ENCODE measurements at regions not wholly inside any gene's neighbourhood (a gene's known extent, or its start where the extent isn't known, plus 50 kb on each side); places are given as distances from the start of the nearest gene placed in this dataset.
"Not testable (repeated sequence)": the region's sequence is repeated elsewhere in the genome, so short reads cannot be mapped to it uniquely, and the experiment has no call there.

DNA sequence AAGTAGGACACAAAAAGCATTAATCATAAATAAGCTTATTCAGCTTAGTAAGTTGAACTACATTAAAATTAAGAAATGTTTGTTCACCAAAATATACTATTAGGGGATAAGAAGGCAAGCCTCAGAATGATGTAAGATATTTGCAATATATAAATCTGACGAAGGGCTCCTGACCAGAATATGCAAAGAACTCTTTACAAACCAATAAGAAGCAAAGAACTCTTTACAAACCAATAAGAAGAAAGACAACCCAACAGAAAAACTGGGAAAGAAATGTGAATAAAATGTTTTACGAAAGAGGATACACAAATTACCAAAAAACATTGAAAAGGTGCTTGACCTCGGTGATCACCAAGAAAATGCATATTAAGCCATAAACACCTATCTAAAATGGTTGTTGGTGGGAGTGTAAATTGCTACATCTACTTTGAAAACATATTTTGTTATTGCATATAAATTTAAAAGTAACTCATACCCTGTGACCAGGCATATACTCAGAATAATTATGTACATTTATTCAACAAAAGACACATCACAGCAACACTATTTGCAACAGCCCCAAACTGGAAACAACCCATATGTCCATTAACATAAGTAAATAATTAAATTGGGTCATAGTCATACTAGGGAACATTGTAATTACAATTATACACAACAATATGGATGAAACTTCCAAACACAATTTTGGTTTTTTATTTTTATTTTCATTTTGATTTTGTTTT, 83.3 kb upstream of the CTBP2 start:
- no peak for DNase-seq

DNA sequence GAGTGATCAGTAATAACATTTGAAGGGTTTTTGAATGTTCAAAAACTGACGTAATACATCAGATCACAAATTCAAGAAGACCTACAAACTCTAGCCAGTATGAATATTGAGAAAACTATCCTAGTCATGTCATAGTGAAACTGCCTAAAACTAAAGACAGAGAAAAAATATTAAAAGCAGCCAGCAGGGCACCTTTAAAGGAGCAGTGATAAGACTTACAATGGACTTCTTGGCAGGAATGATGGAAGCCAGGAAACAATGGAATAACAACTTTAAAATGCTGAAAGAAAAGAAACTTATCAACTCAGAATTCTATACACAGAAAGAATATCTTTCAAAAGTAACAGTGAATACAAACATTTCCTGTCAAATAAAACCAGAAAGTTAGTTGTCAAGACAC, 78.3 kb upstream of the CTBP2 start:
- no peak for DNase-seq

DNA sequence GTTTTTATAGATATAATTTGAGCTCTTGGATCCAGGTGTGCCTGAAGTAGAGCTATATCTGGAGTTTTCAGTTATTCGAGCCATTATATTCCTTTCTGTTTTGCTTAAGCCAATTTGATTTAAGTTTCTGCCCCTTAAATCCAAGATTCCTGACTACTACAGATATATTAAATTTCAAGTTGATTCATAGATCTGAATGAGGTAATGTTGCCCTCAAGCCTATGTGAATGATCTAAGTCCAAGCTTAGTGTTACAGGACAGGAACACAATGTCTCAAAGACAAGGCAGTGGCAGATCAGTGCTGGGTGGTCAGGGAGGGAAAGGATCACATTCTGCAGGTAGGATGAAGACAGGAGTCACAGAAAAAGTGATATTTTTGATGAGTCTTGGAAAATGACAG, 75.7 kb upstream of the CTBP2 start:
- no peak for DNase-seq

DNA sequence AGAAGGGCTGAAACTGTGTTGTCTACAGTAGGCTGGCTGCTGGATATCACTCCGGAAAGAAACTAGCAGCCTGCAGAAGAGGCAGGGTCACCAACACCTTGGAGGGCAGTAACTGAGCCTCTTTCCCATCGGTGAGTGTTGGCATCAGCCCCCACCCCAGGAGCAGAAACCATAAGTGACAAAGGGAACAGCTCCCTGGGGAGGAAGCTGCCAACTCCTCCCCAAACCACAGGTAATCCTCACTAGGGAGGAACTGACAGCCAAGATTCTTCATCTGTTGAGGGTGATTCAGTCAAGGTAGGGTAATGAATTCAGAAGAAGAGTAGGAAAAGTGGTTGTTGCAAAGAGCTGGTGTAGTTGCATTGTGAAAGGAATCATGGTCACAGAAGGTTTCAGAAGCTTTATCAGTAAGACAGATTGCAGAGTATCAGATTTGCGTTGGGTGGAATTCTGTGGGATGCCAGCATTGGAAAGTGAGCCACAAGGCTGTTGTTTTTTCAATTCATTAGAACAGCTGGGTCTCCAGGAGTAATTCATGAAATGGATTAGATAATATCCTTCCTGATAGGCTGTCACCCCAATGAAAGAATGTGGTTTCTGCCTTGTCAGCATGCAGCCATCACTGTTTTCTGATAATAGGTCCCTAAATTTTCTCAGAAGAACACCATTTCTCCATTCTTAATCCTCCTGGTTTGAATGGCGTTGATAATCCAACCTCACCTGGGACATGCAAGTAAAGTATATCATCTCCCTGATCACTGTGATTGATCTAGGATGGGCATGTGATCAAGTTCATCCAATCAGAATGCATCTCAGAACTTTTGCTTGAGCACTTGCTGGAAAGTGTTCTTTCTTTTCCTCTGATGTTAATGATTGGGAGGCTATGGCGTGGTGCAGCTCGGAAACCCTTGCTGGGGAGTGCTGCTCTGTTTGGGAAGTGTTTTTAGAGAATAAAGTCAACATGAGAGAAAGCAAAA, 75.0 kb upstream of the CTBP2 start:
- DNase-seq: no peak

DNA sequence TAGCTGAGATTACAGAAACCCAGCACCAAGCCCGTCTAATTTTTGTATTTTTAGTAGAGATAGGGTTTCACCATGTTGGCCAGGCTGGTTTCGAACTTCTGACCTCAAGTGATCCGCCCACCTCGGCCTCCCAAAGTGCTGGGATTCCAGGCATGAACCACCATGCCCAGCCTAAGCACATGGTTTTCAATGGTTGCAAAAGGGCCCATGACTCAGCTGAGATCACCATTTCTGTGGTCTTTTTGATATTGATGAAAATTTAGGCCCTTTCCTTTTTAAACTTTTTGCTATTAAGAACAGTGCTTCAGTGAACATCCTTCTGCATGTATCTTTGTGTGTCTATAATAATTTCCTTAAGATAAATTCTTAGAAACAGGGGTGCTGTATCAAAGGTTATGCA, 74.2 kb upstream of the CTBP2 start:
- DNase-seq: not testable (repeated sequence)

DNA sequence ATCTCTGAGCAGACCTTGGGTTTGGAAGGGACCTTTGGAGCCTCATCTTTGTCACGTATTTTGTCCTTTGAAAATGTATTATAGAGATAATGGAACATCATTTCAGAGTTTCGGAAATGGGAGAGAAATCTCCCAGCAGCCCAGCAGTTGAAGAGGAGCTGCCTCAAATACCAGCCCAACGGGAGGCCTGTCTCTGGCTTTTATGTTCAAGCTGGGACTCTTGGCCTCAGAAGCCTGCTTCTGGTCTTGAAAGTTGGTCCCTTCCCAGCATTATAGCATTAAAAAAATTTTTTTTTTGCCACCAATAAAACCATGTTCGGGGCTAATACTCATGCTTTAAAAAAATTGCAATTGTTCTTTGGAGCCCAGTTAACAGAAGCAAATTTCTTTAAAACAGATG, 73.4 kb upstream of the CTBP2 start:
- no peak for DNase-seq

DNA sequence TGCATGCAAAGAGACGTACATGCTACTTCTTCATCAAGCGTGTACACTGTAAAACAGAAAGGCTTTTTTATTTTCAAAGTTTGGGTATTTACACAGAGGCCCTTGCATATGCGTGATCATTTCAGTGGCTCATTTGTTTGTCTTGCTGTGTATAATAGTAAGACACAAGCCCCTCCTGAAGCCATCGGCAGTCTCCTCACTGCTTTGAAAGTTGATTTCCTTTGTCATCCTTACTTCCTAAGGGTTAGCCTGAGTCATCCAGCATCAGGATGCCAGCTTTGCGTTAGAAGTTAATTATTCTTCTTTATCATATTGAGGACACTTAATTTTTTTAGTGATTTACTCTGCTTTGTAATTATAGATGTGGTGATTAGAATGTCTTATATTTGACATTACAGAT, 72.5 kb upstream of the CTBP2 start:
- no peak for DNase-seq

DNA sequence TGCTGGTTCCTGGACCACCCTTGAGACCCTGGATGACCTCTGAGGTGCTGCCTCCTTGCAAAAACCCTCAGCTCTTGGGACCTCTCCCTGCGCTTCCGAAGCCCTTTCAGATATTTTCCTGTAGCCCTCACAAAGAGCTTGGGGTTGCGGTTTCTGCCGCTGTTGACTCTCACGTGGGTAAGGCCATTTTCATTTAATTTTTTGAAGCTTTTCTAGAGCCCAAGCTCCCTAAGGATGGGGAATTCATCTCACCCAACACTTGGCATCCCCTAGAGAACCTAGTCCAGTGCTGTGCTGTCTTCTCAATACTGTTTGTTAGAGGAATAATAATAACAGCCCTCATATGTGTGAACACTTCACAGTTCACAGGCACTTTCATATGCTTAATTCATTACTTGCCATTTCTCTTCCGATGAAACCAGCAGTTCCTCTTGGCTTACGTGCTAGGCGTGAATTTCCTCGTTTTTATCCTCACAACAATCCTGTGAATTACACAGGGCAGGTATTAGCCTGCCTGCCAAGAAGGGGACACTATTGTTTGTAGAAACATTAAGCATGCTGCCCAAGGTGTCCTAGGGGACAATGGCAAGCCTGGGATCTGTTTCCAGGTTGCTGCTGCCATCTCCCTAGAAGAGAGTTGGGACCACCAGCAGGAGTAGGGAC, 71.6 kb upstream of the CTBP2 start:
- no peak for DNase-seq

DNA sequence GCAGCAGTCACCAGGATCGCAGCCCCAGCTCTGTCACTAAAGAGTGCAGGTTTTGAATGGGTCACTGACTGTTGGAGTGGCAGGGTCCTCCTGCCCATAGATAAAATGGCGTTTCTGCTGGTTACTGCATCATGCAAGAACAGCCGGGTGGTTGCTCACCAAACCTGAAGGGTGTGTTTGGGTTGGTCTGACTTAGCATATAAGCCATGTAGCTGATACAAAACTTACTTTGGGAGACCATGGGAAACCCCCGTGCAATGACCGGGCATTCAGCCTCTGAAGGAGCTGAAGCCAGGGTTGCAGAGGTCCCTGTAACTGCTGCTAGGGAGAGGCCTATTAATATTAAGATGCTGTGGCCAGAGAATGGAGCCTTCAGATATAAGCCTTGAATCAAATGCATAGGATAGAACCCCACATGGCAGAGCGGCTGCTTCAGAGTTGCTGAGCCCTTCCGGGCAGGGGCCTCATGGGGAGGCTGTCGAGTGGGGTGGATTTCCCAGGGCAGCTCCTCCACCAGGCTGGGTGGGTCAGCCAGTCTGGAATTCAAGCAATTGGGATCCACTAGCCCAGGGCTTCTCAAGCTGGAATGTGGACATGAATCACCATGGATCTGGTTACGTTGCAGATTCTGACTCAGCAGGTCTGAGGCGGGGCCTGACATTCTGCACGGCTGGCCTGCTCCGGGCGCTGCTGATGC, 70.9 kb upstream of the CTBP2 start:
- DNase-seq: peak in 1 of 3 donors; percentile 85

DNA sequence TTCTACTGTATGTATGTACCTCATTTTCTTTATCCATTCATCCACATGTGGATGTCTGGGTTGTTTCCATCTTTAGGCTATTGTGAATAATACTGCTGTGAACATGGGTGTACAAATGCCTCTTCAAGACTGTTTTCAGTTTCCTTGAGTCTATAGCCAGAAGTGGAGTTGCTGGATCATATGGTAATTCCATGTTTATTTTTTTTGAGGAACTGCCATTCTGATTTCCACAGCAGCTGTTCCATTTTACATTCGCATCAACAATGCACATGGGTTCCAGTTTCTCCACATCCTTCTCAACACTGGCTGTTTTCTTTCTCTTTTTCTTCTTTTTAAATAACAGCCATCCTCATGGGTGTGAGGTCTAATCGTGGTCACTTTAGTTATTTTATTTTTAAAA, 69.9 kb upstream of the CTBP2 start:
- DNase-seq: no peak

DNA sequence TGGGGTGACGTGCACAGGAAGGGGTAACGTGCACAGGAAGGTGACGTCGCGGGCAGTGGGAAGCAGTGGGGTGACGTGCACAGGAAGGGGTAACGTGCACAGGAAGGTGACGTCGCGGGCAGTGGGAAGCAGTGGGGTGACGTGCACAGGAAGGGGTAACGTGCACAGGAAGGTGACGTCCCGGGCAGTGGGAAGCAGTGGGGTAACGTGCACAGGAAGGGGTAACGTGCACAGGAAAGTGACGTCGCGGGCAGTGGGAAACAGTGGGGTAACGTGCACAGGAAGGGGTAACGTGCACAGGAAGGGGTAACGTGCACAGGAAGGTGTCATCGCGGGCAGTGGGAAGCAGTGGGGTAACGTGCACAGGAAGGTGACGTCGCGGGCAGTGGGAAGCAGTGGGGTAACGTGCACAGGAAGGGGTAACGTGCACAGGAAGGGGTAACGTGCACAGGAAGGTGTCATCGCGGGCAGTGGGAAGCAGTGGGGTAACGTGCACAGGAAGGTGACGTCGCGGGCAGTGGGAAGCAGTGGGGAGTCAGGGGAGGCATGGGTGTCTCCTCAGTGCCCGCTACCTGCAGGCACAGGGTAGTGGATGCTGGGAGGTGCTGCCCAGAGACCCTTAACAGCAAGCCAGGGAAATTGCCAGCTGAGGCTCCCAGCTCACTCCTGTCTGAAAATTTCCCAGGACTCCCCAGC, 68.0 kb upstream of the CTBP2 start:
- DNase-seq: not testable (repeated sequence)

DNA sequence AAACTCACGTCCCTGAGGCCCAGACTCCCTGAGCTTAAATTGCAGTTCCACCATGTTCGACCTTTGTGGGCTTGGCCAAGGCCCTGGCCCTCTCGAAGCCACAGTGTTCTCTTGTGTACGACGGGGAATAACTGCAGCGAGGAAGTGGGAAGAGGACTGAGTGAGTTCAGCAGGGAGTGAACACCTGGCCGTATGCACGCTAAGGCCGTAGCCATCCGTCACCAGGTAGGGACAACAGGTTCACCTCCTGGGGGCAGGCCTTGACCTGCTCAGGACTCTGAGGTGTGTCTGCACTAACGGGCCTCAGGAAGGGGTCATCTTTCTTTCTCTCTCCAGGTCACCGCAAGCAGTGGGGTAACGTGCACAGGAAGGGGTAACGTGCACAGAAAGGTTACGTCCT, 67.2 kb upstream of the CTBP2 start:
- no peak for DNase-seq

DNA sequence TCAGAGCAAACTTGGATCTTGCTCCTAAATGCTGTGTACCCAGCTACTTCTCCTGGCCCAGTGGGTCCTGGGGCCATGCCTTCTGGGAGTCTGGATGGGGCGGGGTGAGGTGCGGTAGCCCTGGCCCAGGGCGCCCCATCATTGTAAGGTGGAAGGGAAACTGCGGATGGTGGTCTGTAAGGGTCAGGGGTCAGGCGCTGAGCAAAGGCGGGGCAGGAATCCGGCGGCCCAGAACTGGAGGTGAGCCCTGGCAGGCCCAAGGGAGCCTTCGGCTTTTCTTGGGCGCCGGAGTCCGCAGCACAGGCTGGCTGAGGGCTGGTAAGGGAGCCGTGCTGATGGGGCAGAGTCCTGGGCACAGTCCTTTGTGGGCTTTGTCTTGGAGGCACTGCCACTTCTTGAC, 66.5 kb upstream of the CTBP2 start:
- DNase-seq: no peak

DNA sequence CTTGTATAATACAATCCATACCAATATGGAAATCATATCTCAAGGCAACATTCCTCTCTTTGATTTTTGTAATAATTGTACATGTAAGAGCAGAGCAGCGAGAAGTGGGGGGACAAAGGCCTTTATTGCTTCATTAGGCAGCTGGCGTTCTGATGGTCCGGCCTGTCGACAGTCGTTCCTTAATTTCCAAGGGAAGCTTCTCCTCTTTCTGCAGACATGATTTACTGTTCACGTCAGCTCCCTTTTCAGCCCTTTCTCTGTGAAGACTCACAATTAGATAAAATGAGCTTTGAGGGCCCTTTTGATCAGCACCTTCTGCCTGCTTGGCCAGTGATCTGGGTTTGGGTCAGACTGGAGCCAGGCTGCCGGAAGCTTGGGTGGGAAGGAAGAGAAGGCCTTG, 65.6 kb upstream of the CTBP2 start:
- no peak for DNase-seq

DNA sequence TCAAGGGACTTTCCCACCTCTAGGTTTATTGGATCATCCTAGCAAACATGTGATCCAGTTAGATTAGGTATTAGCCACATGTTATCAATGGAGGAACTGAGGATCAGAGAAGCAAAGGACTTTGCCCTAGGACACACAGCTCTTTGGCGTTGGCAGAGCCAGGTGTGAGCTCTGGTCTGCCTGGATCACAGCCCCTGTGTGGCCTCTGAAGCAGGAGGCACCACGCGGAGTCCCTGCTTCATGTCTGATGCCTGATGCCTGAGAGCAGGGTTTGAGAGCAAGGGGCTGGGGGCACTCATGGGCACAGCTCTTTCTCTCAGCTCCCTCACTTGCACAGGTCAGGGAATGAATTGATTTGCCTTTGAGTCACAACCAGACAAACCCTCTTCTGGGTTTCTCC, 64.7 kb upstream of the CTBP2 start:
- DNase-seq: no peak

DNA sequence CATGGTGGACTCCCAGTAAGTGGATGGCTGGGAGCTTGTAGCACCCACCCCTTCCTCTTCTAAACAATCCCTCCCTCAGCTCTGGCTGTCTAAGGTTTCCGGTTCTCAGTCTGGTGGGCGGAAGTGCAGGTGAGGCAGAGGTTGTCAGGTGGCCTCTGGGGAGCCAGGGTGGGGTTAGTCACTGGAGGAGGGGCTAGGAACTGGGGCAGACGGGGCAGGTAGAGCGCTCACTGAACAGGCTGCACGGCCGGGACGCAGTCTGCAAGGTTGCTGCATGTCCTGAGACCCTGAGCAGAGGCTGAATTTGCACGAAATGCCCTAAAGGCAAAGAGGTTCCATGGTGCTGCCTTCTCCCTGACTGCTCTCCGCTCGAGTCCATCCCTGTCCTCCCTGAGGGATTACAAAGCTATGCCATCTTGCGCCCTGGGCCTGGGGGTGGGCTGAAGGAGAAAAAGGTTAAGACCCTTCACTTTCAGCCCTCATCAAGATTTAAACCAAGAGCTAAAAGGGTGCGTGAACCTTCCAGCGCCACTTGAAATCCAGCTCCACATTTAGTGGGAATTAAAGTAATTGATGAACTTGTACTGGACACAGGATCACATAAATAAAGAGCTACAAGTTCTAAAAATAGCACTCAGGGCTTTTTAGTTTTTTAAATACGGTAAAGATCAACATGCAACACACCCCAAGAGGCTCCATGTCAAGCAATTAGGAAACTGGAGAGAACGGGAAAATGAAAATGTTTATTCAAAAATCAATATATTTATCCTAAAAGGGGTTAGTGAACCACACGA, 62.3 kb upstream of the CTBP2 start:
- DNase-seq: no peak

DNA sequence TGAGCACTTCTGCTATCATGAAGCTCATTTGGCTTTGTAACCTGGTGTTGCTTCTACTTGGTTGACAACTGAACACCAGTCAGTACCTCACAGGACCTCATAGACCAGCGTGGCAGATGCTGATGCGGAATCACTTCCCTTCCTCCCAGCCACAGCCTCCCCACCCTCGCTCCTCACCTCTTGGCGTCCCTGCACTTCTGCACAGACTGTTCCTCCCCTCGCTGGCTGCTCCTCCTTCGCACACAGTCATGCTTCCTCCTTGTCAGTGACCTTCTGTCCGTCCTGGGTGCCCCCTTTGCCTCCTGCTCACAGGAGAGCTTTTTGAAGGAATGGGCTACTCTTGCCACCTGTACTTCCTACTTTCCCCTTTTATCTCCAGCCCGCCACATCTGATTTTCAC, 61.4 kb upstream of the CTBP2 start:
- no peak for DNase-seq

DNA sequence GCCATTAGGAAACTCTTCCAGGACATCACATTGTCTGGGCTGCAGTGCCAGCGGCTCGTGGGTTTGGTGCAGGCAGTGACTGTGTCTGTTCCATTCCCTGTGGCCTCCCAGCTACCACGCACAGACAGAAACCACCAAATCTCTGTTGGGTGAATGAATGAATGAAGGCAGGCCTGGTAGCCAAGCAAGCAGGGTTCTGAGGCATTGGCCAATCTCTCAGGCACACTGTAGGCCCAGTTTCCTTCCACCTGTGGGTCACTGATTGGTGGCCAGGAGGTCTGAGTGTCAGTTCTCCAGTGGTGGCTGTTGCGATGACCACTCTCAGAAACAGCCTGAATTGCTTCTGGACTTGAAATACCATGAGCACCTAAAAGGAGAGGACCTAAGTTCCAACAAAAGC, 59.4 kb upstream of the CTBP2 start:
- DNase-seq: no peak

DNA sequence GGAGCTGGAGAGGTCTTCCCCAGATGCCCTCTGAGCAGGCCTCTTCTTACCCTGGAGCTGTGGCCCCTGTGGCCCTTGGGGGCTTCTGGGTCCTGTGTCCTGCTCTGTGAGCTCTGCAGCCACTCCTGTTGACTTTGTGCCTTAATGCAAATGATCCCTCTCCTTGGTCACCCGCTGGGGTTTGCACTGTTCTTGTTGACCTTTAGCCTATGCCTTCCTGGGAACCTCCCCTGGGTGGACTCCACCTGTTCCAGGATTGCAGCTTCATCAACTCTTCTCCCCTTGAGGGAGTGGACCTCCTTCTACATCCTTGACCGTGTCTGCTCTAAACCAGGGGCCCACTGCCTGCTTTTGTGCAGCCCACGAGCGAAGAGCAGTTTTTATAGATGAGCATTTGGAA, 58.6 kb upstream of the CTBP2 start:
- DNase-seq: no peak

DNA sequence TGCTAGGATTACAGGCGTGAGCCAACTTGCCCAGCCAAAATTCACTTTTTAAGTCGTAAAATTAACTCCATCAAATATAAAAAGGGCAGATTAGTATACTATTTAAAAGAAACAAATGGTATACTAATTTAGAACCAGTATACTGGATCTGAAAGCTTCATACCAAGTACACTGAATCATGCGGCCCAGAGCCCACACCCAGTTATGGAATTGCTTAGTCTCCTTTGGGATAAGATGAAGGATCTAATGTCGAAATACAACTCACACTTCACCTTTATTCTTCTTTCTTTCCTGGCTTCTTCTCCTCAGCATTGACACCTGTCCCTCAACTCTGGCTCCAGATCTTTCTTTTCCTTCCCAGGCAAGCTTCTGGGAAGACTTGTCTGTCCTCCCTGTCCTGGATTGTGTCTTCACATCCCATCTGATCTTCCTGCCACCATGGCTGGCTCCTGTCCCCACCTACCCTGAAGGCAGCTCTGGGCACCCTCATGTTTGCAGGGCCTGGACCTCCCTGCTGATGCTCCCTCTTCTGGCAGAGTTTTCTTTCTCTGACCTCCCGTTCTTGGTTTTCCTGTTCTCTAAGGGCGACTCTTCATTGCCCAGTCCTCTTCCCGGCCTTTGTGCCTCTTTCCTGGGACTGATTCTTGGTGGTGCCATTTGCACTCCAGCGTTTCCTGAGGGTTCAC, 57.8 kb upstream of the CTBP2 start:
- no peak for DNase-seq

All from muscle of back (tissue), 3 donors.